NCI-H460 (cell line): ENCODE measurements at regions not wholly inside any gene's neighbourhood (a gene's known extent, or its start where the extent isn't known, plus 50 kb on each side); places are given as distances from the start of the nearest gene placed in this dataset.
"Not testable (repeated sequence)": the region's sequence is repeated elsewhere in the genome, so short reads cannot be mapped to it uniquely, and the experiment has no call there.

Experiments used
- DNase-seq: peaks from one replicate; pipeline ENCODE4 v3.0.0-alpha.2; 2016; ENCODE audit warnings: low read depth; ENCODE audit errors: extremely low read depth

DNA sequence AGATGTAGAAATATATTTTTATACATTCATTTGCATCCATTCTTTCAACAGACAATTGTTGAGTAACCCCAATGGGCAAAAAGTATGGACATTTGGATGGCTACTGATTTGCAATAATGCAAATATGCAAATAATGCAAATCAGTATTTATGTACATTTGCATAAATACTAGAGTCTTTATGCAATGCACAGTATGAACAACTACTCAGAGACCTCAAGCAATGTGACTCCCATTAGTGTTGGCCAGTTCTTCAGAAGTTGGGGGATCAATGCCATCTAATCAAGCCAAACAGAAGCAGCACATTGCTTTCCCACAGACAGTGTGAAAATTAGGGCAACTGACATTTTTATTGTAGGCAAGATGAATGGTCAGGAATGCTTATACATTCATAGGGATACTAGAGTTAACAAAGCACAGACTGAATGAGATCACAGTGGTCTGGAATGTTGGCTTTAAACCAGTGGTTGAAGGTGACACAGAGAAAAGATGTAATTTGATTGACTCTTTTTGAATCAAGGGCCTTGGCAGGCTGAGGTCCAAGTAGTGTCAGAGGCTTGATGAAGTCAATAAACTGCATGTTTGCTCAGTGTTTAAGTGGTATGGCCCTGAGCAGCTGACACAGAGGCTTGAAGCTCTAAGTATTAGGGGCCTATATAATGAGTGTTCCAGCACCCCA, 256.6 kb downstream of the CTH start:
- DNase-seq, result no peak

DNA sequence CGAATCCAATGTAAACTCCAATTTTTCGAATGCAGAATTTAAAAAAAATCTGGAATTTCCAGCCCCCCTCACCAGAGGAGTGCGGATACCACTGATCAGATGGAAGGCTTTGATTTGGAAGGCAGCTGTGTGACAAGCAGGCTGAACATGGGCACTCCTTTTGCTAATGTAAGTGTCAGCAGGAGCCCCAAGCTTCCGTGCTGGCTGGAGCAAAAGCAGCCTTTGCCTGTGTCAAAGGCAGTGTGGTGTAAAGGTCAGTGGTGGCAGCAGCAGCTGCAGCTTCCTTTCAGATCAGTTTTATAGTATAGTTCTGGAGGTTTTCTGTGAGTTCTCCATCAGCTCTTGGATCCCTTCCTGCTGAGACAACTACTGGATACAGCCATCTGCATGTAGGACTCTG, 259.9 kb downstream of the CTH start:
- DNase-seq, result no peak

DNA sequence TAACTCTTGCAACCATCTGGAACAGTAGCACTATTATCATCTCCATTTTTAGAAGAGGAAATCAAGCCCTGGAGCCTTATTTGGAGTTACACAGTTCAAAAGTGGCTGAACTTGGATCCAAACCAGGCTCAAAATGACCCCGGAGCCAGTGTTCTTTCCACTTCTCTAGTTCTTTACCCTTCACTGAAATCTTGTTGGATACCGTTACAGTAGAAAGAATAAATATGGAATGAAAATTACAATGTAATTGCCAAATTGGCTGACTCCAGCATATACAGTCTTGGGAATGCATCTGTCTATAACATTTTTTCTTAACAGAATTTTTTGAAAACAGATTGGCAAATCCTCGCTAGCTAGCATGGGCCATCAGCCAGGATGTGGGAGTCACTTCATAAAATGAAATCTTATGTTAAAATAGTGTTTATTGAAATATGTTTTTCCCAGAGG, 261.4 kb downstream of the CTH start:
- DNase-seq, result no peak

DNA sequence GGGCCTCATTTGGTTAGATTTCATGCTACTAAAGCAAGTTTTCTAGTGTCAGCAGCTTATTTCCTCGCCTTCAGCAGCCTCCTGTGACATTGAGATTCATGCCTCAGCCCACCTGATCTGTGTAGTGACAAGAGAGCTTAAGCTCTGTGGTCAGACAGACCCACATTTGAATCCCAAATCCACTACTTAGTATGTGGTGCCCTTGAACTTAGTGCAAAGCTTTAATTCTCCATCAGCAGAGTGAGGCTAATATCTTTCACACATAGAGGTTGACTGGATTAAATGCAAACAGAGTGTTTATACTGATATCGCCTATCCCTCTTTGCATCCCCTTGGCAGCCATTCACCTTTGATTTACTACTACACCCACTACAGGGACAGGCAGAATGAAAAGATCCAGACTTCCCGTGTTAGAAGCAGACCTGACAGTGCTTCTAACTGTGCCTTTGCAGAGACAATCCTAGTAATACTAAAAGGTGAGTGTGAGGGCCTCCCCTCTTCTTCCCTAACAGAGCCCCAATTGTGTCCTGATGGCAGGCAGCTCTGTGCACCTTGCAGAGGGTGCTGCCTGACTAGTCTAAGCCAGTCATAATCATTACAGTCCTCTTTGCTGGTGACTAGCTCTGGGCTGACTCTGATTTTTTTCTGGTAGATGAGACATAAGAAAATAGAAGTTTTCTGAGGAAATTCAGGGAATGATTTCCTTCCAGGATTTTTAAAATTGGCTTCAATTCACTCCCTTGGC, 264.0 kb downstream of the CTH start:
- no peak for DNase-seq

DNA sequence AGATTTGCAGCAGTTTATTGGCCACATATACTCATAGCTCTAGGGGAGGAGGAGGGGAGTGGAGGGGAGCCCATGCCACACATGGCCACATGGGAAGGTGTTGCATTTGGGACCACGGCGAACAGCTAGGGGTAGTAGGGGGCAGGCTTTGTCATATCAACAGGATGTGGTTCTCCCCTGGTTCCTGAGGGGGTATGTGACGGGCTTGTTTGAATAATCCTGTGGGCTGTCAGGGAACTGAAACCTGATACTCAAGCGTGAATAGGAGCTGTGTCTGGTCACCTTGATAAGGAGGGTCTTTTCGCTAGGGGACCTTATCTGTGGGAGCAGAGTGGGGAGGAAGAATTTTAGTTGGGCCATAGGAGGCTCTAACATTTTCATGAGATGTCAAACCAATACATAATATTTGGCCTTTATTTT, 264.7 kb downstream of the CTH start:
- DNase-seq, result no peak

DNA sequence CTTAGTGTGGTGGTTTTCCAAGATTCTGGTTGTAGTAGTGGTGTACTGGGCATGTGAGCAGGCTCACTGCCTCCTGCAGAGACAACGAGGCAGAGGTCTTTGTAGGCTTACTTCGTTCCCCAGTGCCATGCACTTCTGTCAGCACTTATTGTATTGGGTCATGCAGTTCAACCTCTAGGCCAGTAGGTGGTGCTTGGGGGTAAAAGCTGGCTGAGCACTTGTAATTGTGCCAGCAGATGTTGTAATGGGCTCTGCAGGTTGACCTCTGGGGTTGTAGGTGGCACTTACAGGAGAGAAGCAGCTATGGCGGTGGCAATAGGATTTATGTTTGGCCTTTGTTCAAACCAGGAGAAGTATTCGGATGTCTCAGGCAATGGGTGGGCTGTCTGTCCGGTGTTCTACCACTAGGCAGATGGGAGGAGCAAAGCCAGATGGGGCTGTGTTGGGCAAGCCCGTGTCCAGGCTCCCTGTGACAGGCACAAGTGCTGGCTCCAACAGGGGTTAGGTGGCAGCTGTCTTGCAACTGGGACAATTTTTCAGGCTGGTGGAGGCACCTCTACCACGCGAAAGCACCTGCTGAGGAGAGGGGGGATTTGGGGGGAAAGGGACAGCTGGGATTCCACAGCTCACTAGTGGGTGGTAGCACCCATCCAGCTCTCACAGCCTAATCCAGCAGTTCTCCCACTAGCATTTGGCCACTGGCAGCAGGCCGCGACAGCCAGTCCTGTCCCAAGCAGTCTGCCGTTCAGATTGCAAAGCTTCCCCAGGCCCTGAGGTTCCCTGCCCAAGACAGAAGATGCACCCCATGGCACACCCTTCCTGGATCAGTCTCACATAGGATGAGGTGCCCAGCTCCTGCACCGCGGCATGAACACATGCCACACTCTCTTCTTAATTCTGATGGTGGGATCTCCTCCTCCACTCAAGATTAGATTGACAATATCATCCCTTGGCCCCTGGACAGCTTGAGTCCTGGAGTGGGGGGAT, 274.5 kb downstream of the CTH start:
- DNase-seq, result peak; percentile 53

DNA sequence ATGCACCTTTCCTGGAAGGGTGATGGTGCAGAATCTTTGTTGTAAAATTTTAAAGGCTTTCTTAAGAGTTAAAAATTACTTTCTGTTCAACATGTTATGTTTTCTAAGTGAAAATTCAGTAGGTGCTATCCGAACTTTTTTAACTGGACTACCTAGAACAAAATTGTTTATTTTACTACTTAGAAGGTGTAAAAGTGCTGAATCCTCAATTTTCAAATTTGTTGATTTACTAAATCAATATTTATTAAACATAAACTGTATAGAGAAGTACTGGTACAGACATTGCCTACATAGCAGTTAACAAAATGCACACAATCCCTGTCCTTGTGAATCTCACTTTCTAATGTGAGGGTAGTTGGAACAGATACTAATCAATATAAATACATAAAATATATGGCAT, 277.5 kb downstream of the CTH start:
- no peak for DNase-seq

DNA sequence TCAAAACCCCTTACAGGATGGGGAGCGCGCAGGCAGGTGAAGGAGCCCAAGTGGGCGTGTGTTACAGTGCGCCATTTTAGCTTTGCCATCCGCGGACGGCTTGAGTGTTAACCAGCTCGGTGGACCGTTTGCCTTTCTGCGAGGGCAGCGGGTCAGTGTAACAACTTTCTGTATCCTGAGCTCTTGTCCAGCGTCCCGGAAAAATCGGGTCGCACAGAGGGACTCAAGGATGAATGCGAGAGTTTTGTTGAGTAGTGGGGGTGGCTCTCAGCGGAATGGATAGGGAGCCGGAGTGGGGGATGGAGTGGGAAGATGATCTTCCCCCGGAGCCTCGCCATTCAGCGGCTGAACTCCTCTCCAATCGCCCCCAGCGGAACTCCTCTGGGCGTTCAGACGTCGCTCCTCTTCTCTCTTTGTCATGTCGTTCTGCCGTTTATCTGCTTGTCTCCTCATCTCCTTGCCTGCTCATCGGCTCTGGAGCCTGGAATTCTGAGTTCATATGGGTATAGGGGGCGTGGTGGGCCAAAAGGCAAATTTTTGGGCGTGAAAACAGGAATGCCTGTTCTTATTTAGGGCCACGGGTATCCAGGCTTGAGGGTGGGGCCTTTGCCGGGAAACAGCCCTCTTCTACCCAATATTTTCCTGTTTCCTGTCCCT, 295.4 kb downstream of the CTH start:
- no peak for DNase-seq

DNA sequence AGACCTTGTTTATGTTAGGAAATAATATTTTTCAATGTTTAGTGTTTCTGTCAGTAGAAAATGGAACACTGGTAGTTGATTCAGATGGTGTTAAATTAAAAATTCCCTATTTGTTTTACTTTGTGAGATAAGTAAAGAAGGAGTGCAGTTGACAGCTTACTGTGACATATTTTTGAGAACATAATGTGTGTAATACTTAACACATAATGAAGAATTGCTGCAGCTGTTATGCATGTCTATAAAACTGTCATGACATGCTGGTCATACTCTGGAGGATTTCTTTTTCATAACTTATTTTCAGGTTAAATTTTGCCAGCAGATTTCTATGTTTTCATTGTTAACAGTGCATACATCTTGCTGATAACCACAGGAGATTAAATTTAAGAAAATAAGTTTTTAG, 296.1 kb downstream of the CTH start:
- no peak for DNase-seq

DNA sequence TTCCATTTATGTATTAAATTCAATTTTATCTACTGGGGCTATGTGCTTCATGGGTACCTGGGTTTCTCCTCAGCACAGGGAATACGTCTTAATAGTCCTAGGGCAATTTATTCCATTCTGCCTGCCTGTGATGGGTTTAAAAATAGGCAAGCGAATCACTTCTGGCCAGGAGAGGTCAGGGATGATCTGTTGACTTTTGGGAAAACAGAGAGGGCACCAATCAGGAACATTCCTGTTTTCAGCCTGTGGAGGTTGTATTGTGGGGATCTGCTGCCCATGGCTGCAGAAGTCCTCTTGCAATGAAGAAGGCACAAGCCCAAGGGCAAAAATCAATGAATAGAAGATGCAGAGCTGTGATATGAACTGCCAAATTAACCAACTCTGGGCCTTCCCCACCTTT, 303.1 kb downstream of the CTH start:
- no peak for DNase-seq

DNA sequence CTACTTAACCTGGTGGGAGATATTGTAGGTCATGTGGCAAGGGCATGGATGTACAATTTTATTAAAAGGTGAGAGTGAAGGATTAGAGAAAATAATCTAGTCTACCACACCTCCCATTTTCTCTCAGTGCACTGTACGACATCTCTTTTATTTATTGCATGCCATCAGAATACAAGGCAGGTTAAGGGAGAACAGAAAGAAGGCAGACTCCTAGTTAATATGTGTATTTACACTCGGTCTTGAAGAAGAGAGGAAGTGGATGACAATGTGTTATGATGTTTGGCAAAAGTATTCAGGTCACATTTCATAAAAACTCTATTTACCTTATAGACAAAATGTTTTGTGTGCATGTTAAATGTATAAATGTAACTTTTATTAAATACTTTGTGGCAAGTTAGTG, 306.1 kb downstream of the CTH start:
- no peak for DNase-seq

DNA sequence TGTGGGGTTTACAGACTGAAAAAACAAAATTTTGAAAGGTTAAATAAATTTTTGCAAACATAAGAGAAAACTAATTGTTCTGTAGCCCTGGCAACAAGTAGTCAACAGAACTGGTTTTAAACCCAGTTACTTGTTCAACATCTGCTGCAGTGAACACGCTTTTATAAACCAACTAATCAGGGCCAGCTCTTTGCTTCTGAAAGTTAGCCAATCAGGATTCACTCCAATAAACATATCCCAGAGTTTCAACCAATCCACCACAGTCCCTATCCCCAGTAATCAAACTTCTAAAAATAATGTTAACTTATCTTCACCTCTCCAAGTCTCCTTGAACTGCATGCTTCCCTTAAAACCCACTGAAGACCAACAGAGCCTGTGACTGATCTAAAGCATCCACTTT, 306.6 kb downstream of the CTH start:
- DNase-seq, result no peak

DNA sequence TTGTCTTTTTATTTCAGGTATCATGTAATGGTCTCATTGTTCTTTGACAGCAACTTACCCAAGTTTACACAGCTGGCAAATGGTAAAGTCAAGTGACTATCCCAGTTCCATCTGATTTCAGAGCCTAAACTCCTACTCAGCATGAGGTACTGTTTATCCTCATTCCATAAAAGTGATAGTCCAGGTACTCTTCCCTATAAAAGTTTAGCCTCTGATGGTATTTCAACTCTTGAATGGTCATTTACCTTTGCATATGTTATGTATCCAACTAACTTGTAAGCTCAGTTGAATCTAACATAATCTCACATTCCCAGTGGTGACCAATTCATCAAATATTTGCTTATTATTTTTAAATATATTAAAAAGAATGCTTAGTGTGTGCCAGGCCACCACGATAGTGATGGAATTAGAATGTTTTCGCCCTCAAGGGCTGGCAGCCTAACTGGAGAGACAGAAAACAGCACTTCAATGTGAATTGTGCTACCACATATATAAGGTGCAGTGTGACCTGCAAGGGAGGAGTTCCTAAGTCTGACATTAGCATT, 307.1 kb downstream of the CTH start:
- DNase-seq, result no peak

DNA sequence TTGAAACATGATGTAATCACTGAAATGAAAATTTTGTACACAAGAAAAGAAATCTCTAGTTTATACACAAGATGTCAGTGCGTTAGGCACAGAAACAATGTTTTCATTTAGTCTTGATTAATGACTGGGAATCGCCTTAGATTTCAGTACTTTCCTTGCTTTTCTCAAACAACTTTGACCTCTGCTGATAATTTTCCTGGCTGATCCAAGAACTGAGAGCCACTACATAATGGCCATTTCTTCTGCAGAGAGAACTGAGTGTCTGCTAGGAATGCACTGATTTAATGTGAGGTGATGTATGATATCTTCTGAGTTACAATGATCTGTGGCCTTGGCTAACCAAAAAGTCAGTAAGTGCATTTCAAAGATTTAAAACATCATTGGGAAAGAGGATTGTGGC, 308.1 kb downstream of the CTH start:
- no peak for DNase-seq

DNA sequence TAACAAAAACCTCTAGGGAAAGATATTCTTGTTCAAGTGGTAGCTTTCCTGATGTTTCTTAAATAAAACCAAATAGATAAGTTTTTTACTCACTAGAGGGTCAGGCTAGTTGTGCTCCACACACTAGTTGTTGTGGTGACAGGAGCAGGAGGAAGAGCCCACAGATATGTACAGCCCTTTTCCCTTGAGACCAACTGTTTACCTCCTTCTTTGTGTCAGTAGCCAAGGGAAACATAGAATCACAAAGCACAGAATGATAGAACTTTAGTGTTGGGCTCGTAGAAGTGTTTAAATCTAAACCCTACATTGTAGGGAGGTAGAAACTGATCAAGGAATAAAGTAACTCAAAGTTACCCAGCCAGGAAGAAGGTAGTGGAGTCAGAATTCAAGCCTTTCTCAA, 309.0 kb downstream of the CTH start:
- DNase-seq, result no peak

DNA sequence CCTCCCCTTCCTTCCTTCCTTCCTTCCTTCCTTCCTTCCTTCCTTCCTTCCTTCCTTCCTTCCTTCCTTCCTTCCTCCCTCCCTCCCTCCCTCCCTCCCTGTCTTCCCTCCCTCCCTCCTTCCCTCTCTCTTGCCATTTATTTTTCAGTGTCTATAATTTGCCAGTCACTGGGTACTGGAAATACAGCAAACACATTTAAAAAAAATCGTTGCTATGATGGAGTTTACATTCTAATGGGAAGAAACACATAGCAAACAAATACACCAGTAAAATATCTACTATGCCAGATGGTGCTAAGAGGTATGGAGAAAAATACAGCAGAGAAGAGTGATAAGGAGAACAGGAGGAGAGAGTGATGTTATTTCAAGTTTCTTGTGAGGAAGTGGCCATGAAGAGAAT, 309.5 kb downstream of the CTH start:
- DNase-seq, result no peak

DNA sequence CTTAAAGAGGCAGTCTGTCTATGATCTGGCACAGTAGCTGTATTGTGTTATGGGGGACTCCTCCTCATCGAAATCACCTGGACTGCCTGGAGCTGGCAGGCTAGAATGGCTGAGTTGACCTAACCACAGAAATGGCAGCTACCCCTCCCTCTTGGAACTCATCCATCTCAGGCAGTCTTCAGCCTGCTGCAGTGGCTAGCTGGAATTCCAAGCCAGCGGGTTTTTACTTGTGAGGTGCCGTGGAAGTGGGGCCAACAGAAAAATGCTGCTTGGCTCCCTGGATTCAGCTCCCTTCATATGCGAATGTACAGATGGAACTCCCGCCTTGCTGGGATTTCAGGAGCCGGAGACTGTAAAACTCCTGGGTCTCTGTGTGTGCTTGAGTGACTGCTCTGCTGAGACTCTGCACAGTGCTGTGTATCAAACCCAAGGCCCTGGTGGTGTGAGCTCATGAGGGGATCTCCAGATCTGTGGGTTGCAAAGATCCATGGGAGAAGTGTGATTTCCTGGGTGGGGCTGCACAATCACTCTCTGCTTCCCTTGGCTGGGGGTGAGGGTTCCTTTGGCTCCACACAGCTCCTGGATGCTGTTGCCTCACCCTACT, 316.9 kb downstream of the CTH start:
- no peak for DNase-seq

DNA sequence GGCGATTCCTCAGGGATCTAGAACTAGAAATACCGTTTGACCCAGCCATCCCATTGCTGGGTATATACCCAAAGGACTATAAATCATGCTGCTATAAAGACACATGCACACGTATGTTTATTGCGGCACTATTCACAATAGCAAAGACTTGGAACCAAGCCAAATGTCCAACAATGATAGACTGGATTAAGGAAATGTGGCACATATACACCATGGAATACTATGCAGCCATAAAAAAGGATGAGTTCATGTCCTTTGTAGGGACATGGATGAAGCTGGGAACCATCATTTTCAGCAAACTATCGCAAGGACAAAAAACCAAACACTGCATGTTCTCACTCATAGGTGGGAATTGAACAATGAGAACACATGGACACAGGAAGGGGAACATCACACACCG, 311.1 kb downstream of the PTGER3 start:
- not testable (repeated sequence) for DNase-seq

DNA sequence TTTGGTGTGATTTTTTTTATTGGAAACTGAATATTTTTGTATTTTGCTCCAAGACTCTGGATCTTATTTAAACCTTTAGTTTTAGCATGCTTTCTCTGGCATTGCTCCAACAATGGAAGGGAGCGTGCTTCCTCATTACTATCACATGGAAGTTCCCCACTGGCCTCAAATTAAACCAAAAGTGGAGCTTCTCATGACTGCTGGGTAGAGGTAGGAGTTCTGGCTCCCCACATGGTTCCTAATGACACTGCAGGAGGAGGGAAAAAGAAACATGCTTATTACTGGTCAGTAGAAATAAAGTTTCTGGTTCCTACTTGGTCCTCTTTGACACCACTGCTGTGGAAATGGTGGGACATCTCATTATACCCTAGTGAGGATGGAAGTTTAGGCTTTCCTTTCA, 310.5 kb downstream of the PTGER3 start:
- DNase-seq, result no peak

DNA sequence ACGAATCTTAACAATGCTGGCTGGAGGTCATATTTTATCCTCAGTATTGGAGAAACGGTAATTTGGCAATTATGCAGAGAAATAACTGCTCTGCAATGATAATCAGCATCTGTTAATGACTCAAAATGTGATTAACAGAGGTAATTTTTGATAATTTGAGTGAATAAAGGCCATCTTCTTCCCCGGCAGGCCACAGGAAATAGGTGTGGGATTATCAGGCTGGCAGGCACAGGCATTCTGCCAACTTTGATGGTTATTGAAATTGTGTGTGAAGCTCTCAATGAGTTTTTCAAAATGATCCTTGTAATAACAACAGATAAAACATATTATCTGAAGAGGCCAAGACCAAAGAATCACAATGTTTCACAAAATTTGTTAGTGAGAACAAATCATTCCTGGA, 309.0 kb downstream of the PTGER3 start:
- DNase-seq, result no peak
